NOMO-1 treated with dmso at 0.1 percent for 144 hours (cell line): ENCODE measurements at regions not wholly inside any gene's neighbourhood (a gene's known extent, or its start where the extent isn't known, plus 50 kb on each side); places are given as distances from the start of the nearest gene placed in this dataset.
"Not testable (repeated sequence)": the region's sequence is repeated elsewhere in the genome, so short reads cannot be mapped to it uniquely, and the experiment has no call there.

Source experiments
- DNase-seq: peaks from one replicate; lab custom pipeline; 2025; ENCODE audit not compliant: unreplicated experiment; lab: John Stamatoyannopoulos, UW

GRCh38 chr12:94816746-94817145, 166.4 kb upstream of the TMCC3 start:
- not testable (repeated sequence) for DNase-seq

- DNase-seq = no peak
Observed at GRCh38 chr12:94815958-94816357, 165.6 kb upstream of the TMCC3 start.

- no peak for DNase-seq
Observed at GRCh38 chr12:94815450-94815849, 165.1 kb upstream of the TMCC3 start.

DNA sequence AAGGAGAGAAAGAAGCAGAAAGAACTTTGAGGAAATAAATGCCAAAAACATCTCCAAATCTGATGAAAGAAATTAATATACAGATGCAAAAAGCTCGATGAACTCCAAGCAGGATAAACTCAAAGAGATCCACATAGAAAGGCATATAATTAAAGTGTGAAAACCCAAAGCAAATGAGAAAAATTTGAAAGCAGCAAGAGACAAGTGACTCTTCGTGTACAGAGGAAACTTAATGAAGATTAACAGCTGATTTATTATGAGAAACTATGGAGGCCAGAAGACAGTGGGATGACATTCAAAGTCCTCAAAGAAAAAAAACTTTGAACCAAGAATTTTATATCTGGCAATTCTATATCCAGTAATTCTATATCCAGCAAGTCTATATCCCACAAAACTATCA, 163.0 kb upstream of the TMCC3 start:
- no peak for DNase-seq

- no peak for DNase-seq
Observed at GRCh38 chr12:94812345-94812744, 162.0 kb upstream of the TMCC3 start.

DNA sequence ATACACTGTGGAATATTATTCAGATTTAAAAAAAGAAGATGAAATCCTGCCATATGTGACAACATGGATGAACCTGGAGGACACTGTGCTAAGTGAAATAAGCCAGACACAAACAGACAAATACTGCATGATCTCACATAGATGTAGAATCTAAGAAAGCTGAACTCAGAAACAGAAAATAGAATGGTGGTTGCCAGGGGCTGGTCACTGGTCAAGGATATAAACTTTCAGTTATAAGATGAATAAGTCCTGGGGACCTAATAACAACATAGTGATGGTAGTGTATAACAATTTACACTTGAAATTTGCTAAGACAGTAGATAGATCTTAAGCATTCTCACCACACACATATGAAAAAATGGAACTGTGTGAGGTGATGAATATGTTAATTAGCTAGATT, 161.3 kb upstream of the TMCC3 start:
- no peak for DNase-seq

DNA sequence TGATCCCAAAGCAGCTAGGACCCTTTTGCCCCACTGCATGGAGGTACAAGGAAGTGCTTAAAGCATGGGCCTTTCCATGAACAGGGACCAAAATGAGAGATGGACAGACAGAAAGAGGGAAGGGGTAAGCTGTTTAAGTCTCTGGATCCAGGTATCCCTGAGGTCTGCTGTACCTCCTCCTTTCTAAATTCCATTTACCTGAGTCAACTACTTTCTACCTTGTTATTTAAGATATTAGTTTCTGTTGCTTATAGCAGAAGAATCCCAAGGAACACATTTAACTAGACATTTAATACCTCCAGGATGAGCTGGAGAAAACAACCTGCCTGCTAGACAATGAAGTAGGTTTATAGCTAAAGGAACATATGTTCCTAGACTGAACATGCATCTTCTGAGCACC, 157.6 kb upstream of the TMCC3 start:
- DNase-seq = no peak

- DNase-seq = no peak
Observed at GRCh38 chr12:94806617-94807016, 156.3 kb upstream of the TMCC3 start.

DNA sequence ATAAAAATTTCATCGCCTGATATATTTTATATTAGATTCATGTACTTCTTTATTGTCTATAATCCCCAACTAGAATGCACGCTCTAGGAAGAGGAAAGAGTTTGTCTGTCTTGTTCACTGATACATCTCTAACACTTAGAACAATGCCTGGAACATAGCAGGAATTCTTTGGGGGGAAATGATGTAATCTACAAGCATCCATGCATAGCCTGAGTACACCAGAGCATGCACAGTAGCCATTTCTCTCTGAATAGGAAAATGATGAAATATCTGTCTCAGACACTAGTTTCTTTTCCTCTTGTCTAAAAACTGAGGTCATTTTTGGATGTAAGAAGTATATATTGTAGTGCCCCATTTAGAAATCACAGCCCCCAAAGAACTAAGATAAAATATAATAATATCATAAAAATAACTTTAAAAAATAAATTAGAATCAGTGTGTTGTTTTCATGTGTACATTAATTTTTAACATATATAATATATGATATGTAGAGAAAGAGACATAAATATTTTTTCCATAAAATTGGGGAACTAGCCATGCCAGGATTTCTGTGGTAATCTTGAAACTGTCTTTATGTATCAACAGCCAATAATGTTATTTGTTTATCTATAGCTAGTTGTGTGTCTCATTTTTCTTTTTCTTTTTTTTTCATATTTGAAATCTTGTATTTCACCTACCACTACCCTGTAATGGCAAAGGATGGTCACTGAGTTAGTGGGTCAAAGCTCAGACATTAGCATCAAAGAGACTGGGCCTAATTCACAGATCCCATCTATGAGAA, 155.6 kb upstream of the TMCC3 start:
- no peak for DNase-seq

GRCh38 chr12:94803939-94804338, 153.6 kb upstream of the TMCC3 start:
- no peak for DNase-seq

- DNase-seq = no peak
Observed at GRCh38 chr12:94802796-94803195, 152.4 kb upstream of the TMCC3 start.

- DNase-seq = no peak
Observed at GRCh38 chr12:94801745-94802144, 151.4 kb upstream of the TMCC3 start.

DNA sequence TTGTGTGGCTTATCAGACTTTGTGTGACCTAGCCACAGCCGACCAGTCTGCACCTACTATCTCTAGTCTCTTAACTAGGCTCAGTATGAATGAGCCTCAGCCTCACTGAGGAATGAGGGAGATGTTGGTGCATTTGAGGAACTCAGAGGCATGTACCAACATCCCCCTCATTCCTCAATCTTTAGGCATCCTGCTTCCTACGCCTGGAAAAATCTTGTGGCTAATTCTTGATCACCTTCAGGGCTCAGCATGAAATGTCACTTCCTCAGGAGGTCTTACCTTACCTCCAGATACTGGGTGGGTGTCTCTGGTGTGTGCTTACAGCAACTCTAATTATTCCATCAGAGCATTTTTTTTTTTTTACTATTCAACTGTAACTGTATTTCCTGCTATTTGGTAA, 148.8 kb upstream of the TMCC3 start:
- no peak for DNase-seq

DNA sequence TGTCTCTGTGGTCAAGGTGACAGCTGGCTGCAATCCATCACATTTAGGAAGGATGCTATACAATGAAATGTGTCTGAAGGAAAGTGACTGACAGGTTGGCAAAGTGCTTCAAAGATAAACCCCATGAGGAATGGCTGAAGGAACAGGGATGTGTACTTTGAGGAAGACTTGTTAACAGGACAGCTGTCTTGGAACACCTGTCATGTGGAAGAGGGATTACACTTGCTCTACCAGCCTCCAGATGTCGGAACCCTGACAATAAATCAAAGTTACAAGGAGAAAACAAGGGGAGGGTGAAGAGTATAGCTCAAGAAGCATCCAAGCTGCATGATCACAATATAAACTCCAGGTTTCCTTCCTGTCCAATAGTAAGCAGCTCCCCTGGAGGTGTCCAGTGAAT, 147.8 kb upstream of the TMCC3 start:
- no peak for DNase-seq

DNA sequence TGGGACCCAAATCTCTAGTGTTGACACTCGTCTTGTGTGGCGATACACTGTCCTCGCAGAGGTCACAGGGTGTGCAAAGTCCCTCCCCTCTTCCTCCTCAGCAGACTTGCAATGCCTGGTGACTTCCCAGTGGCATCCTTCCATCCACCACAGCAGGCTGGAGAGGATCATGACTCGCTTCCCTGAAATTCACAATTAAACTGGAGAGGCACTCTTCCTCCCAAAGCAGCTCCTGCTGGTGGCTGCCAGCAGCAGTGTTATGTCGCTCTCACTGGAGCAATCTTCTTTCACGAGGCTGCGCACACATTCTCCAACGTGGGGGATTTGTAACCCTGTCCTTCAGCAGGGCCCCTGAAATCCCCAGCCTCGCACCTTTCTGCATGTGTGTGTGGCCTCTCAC, 145.2 kb upstream of the TMCC3 start:
- DNase-seq = no peak

- DNase-seq = no peak
Observed at GRCh38 chr12:94795044-94795443, 144.7 kb upstream of the TMCC3 start.

GRCh38 chr12:94793191-94793595, 142.8 kb upstream of the TMCC3 start:
- DNase-seq = peak; percentile 49

- peak; percentile 95 for DNase-seq
Observed at GRCh38 chr12:94792693-94793092, 142.3 kb upstream of the TMCC3 start.

GRCh38 chr12:94791933-94792332, 141.6 kb upstream of the TMCC3 start:
- no peak for DNase-seq

DNA sequence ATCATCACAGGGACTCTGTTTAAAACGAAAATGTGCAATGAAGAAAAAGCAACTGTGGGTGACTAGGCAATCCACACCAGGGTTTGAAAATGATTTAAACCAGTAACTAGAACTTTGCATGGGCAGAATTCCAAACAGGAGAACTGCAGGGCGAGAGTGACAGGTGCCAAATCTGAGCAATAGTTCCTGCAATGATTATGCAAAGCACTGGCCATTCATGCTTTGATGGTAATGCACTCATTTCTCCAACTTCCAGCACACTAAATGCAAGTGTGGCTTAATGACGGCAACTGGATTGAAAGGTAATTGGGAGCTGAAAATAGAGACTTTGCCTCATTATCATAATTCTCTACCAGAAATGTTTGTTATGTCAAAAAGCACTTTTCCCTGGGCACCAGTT, 140.5 kb upstream of the TMCC3 start:
- no peak for DNase-seq

DNA sequence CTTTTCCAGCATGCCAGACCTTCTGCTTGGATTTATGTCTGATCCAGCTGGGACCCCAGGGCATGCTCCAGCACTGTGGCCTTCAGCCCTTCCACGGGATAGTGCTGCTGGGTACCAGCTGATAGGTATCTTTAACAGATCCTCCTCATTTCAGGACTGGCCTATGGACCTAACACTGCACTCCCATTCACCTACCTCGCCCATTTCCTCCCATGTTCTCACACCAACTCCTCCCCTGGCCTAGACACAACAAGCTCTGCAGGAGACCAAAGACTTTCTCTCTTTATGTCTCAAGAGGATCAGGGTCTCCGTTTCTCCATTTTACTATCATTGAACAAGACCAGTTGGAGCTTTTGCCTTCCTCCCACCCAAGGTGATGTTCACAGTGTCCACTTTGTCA, 140.0 kb upstream of the TMCC3 start:
- no peak for DNase-seq

GRCh38 chr12:94789510-94790225, 139.3 kb upstream of the TMCC3 start:
- no peak for DNase-seq

DNA sequence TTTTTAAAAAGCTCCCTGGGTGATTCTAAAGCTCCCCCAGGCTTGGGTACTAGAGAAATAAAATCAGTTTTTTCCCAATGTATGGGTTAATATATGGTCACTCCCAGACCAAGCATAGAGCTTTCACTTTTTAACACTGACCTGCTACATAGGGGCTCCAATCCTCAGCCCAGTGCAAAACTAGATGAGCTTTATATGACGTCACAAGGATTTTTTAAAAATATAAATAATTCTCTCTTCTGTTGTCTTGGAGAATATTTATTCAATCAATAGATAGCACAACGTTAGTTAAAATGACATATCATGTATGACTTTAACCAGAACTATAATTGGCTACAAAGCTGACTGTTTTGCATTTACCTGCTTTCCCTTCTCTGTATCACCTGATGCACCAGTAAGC, 137.9 kb upstream of the TMCC3 start:
- DNase-seq = no peak
